ENCODE measurements at regions not wholly inside any gene's neighbourhood (a gene's known extent, or its start where the extent isn't known, plus 50 kb on each side); places are given as distances from the start of the nearest gene placed in this dataset.

DNA sequence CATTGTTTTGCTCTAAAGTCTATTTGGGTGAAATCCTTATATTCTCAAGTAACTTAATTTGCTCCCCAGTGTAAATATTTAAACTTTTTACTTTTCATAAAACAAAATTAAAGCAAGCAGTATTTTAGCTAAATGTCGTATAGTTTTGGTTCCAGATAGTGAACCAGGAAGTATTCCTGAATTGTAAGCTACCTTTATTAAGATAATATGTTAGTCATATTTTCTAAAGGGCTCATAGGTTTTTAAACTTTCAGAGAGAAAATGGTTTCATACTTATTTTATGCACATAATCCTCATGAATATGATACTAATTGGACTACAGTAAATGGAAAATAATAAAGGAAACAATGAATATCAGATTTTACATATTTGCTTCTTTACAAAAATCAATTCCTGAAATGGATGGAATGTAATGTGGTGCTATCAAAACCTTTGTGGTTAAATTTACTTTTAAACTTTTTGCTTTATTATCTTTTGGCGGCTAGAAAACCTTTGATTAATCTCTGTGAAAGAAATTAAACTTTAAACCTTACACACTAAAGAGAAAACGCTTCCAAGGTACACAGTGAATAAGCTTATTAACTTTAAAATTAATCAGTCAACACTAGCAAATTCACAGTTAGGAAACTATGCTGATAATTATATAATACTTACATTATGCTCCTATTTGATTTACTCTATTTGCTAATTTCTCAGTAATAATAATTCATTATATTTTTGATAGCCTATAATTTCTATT is 76.6 kb upstream of the RHOBTB1 start:
- ATAC-seq (ENCODE audit: low read depth) (no peak), DNase-seq (no peak)
- BruUV-seq (replicated peaks) = no TSS peak
- Histone ChIP-seq H2BK20ac (ENCODE audit: low read depth, low read length) (no peak overlapping the region), H2AFZ (replicated peaks; ENCODE audit: low read length, poor library complexity) (no peak overlapping the region), H3K27me3 (ENCODE audit: control insufficient read depth, insufficient read depth, low read length) (no peaks in the 10 kb centered on the region; the same call in 1 of the 2 replicates), H4K5ac (ENCODE audit: low read depth, low read length) (no peak overlapping the region), H3K18ac (ENCODE audit: low read depth, low read length) (no peak overlapping the region), H3K9ac (ENCODE audit: low read depth, low read length) (no peak overlapping the region), H2AK5ac (ENCODE audit: low read depth, low read length) (no peak overlapping the region), H3K4ac (ENCODE audit: low read depth, low read length) (no peak overlapping the region), H3K36me3 (ENCODE audit: control insufficient read depth, insufficient read depth, low read length) (no peaks in the 10 kb centered on the region), H2BK15ac (ENCODE audit: low read depth, low read length) (no peak overlapping the region), H2AK9ac (replicated peaks; ENCODE audit: low read depth, low read length, poor library complexity) (no peak overlapping the region), H3K9me1 (ENCODE audit: insufficient read depth, low read length) (no peaks in the 10 kb centered on the region), H3K9me3 (ENCODE audit: control insufficient read depth, insufficient read depth, low read length) (no peaks in the 10 kb centered on the region), H3K56ac (ENCODE audit: extremely low read depth, insufficient read depth, low read length) (no peak overlapping the region), H3K23ac (ENCODE audit: low read depth, low read length) (no peak overlapping the region), H3K14ac (replicated peaks; ENCODE audit: low read depth, low read length) (no peak overlapping the region), H2BK120ac (ENCODE audit: low read depth, low read length) (no peak overlapping the region), H3K4me1 (ENCODE audit: control insufficient read depth, insufficient read depth, low read length) (no peaks in the 10 kb centered on the region), H3K4me3 (ENCODE audit: insufficient read depth, low read depth, low read length) (no peak overlapping the region), H4K8ac (ENCODE audit: low read depth in 2 of 2, low read length in 2 of 2) (no peak overlapping the region), H3K4me2 (ENCODE audit: low read depth, low read length) (no peak overlapping the region), H3K27ac (ENCODE audit: insufficient read depth, low read length) (no peak overlapping the region), H3K79me1 (ENCODE audit: low read depth in 1 of 2, low read length in 2 of 2) (no peaks in the 10 kb centered on the region), H4K20me1 (ENCODE audit: insufficient read depth, low read length) (no peaks in the 10 kb centered on the region), H2BK5ac (ENCODE audit: low read depth, low read length, poor library complexity, severe bottlenecking) (no peak overlapping the region), H4K91ac (ENCODE audit: insufficient read depth, low read depth, low read length) (no peak overlapping the region)
- no CpG with 5 or more reads among the region's 3 CpGs for WGBS, 2 experiments (ENCODE audit: extremely low coverage in 2 of 2, insufficient read length in 1 of 2)
- TF ChIP-seq, protein P1, sequence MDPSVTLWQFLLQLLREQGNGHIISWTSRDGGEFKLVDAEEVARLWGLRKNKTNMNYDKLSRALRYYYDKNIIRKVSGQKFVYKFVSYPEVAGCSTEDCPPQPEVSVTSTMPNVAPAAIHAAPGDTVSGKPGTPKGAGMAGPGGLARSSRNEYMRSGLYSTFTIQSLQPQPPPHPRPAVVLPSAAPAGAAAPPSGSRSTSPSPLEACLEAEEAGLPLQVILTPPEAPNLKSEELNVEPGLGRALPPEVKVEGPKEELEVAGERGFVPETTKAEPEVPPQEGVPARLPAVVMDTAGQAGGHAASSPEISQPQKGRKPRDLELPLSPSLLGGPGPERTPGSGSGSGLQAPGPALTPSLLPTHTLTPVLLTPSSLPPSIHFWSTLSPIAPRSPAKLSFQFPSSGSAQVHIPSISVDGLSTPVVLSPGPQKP (IDR thresholded peaks at IDR 0.05; ENCODE audit: borderline replicate concordance, low read depth, low read length) = no peak
- TF ChIP-seq, protein P2, sequence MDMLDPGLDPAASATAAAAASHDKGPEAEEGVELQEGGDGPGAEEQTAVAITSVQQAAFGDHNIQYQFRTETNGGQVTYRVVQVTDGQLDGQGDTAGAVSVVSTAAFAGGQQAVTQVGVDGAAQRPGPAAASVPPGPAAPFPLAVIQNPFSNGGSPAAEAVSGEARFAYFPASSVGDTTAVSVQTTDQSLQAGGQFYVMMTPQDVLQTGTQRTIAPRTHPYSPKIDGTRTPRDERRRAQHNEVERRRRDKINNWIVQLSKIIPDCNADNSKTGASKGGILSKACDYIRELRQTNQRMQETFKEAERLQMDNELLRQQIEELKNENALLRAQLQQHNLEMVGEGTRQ (IDR thresholded peaks at IDR 0.05; ENCODE audit: low read depth, low read length) = no peak
- no peak for TF ChIP-seq MAZ (IDR thresholded peaks at IDR 0.05; ENCODE audit: borderline replicate concordance, low read depth, low read length)
- TF ChIP-seq, protein P3, sequence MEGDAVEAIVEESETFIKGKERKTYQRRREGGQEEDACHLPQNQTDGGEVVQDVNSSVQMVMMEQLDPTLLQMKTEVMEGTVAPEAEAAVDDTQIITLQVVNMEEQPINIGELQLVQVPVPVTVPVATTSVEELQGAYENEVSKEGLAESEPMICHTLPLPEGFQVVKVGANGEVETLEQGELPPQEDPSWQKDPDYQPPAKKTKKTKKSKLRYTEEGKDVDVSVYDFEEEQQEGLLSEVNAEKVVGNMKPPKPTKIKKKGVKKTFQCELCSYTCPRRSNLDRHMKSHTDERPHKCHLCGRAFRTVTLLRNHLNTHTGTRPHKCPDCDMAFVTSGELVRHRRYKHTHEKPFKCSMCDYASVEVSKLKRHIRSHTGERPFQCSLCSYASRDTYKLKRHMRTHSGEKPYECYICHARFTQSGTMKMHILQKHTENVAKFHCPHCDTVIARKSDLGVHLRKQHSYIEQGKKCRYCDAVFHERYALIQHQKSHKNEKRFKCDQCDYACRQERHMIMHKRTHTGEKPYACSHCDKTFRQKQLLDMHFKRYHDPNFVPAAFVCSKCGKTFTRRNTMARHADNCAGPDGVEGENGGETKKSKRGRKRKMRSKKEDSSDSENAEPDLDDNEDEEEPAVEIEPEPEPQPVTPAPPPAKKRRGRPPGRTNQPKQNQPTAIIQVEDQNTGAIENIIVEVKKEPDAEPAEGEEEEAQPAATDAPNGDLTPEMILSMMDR (conservative IDR thresholded peaks at IDR 0.05; ENCODE audit: low read depth, low read length) = no peak
- no peak for TF ChIP-seq NFE2L2 (IDR thresholded peaks at IDR 0.05; ENCODE audit: low read depth, low read length)
- no peak for TF ChIP-seq CEBPB (IDR thresholded peaks at IDR 0.05; ENCODE audit: low read depth, low read length)
- TF ChIP-seq RFX5 (IDR thresholded peaks at IDR 0.05; ENCODE audit: low read depth, low read length) = no peak
- no peak for TF ChIP-seq BHLHE40 (IDR thresholded peaks at IDR 0.05; ENCODE audit: low read depth, low read length)
- TF ChIP-seq MAFK (IDR thresholded peaks at IDR 0.05; ENCODE audit: low read depth, low read length) = no peak
- no peak for TF ChIP-seq POLR2A (IDR thresholded peaks at IDR 0.05; ENCODE audit: low read depth, low read length)
- no peak for TF ChIP-seq MXI1 (IDR thresholded peaks at IDR 0.05; ENCODE audit: borderline replicate concordance, low read depth, low read length)
- no peak for TF ChIP-seq CHD1 (IDR thresholded peaks at IDR 0.05; ENCODE audit: low read depth, low read length)
- TF ChIP-seq SMC3 (IDR thresholded peaks at IDR 0.05; ENCODE audit: low read depth, low read length) = no peak
- TF ChIP-seq FOS (IDR thresholded peaks at IDR 0.05; ENCODE audit: low read depth, low read length) = no peak
- no peak for TF ChIP-seq RAD21 (IDR thresholded peaks at IDR 0.05; ENCODE audit: low read length)
- TF ChIP-seq RCOR1 (IDR thresholded peaks at IDR 0.05; ENCODE audit: insufficient replicate concordance, low read length) = no peak
- intact Hi-C loops (cut with micrococcal nuclease) (no loop called here), dilution Hi-C loops (cut with HindIII; ENCODE audit: low sequenced_read_pairs, unreplicated experiment) (no loop called here), in situ Hi-C loops (cut with MboI; ENCODE audit: low sequenced_read_pairs) (no loop called here)
- ChIA-PET CTCF (no interaction called here), POLR2A (ENCODE audit: unreplicated experiment) (no interaction called here)
